ENCODE measurements at regions not wholly inside any gene's neighbourhood (a gene's known extent, or its start where the extent isn't known, plus 50 kb on each side); places are given as distances from the start of the nearest gene placed in this dataset.

GRCh38 chr3:135758961-135759360 lies 206.6 kb upstream of the PPP2R3A start:
- no peak for ATAC-seq (ENCODE audit: low FRiP score in 2 of 2)
- 92 to 94% methylated on average over 1 of the region's 1 CpG for WGBS, 2 donors
- Histone ChIP-seq H3K4me3 (no peak overlapping the region), H3K36me3 (no peaks in the 10 kb centered on the region), H3K4me1 (no peaks in the 10 kb centered on the region), H3K27me3 (no peaks in the 10 kb centered on the region), H3K27ac (no peak overlapping the region), H3K9me3 (no peaks in the 10 kb centered on the region)
- no peak for DNase-seq
- no peak for TF ChIP-seq POLR2A (IDR thresholded peaks at IDR 0.05)
- TF ChIP-seq, protein P1, sequence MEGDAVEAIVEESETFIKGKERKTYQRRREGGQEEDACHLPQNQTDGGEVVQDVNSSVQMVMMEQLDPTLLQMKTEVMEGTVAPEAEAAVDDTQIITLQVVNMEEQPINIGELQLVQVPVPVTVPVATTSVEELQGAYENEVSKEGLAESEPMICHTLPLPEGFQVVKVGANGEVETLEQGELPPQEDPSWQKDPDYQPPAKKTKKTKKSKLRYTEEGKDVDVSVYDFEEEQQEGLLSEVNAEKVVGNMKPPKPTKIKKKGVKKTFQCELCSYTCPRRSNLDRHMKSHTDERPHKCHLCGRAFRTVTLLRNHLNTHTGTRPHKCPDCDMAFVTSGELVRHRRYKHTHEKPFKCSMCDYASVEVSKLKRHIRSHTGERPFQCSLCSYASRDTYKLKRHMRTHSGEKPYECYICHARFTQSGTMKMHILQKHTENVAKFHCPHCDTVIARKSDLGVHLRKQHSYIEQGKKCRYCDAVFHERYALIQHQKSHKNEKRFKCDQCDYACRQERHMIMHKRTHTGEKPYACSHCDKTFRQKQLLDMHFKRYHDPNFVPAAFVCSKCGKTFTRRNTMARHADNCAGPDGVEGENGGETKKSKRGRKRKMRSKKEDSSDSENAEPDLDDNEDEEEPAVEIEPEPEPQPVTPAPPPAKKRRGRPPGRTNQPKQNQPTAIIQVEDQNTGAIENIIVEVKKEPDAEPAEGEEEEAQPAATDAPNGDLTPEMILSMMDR (IDR thresholded peaks at IDR 0.05) = no peak
- no peak for TF ChIP-seq EP300 (IDR thresholded peaks at IDR 0.05)
- no peak for TF ChIP-seq POLR2AphosphoS5 (IDR thresholded peaks at IDR 0.05)

- ATAC-seq (ENCODE audit: low FRiP score in 2 of 2) (no peak), DNase-seq (no peak)
- Histone ChIP-seq H3K27me3 (no peaks in the 10 kb centered on the region), H3K4me1 (no peaks in the 10 kb centered on the region), H3K4me3 (no peak overlapping the region), H3K9me3 (no peaks in the 10 kb centered on the region), H3K36me3 (no peaks in the 10 kb centered on the region), H3K27ac (no peak overlapping the region)
- TF ChIP-seq EP300 (IDR thresholded peaks at IDR 0.05) (no peak), POLR2A (IDR thresholded peaks at IDR 0.05) (no peak), POLR2AphosphoS5 (IDR thresholded peaks at IDR 0.05) (no peak)
- TF ChIP-seq, protein P1 (IDR thresholded peaks at IDR 0.05) = no peak
- 83 to 93% methylated on average over 1 to 3 of the region's 3 CpGs for WGBS, 2 donors
Observed at GRCh38 chr3:135759651-135760050, 205.9 kb upstream of the PPP2R3A start.

DNA sequence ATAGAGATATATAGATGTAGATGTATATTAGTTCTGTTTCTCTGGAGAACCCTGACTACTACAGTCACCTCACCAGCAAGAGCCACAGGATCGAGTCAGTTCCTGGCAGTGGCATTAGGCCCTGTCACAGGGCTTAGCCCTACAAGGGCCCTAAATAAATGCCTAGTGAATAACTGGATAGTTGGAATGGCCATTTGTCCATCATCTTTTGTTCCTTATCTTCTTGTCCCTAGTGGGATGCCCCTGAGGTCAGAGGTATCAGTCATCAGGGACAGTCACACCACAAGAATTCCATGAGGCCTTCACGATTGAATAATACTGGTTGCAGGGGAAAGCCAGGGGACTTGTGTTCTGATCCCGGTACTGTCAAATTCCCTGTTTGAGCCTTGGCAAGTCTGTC lies 204.9 kb upstream of the PPP2R3A start:
- 65 to 83% methylated on average over 3 of the region's 3 CpGs for WGBS, 2 donors
- no peak overlapping the region for H3K4me3 ChIP-seq
- no peak for DNase-seq

GRCh38 chr3:135762188-135762856 lies 203.2 kb upstream of the PPP2R3A start:
- Histone ChIP-seq H3K27me3 (no peaks in the 10 kb centered on the region), H3K4me3 (no peak overlapping the region)

More for the DNA sequence above, 204.9 kb upstream of the PPP2R3A start:
- TF ChIP-seq EP300 (IDR thresholded peaks at IDR 0.05) (no peak), POLR2A (IDR thresholded peaks at IDR 0.05) (no peak)
- Histone ChIP-seq H3K36me3 (no peaks in the 10 kb centered on the region), H3K4me1 (no peaks in the 10 kb centered on the region), H3K9me3 (no peaks in the 10 kb centered on the region), H3K27me3 (no peaks in the 10 kb centered on the region), H3K27ac (no peak overlapping the region)
- no peak for ATAC-seq (ENCODE audit: low FRiP score in 2 of 2)

DNA sequence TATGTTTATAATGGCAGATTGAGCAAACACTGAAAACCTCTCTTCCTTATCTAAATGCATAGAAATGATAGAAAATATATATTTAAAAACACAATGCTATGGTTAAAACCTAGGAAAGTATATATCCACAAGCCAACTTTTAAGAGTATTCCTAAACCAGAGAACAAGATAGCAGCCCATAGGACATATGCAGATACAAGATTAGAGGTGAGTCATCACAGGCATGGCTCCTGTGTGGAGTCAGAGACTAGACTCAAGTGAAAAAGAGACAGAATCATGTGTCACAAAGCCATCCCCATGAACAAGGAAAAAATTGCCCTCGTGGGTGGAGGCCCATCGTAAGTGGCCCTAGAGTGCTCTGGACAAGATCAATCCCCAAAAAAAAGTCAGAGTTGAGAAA lies 199.4 kb upstream of the PPP2R3A start:
- Histone ChIP-seq H3K4me1 (no peaks in the 10 kb centered on the region), H3K4me3 (no peak overlapping the region), H3K27ac (no peak overlapping the region), H3K9me3 (no peaks in the 10 kb centered on the region), H3K36me3 (no peaks in the 10 kb centered on the region), H3K27me3 (no peaks in the 10 kb centered on the region)
- TF ChIP-seq POLR2A (IDR thresholded peaks at IDR 0.05) (no peak), EP300 (IDR thresholded peaks at IDR 0.05) (no peak), POLR2AphosphoS5 (IDR thresholded peaks at IDR 0.05) (no peak)
- TF ChIP-seq, protein P1 (IDR thresholded peaks at IDR 0.05) = no peak
- ATAC-seq (ENCODE audit: low FRiP score in 2 of 2) (no peak), DNase-seq (no peak)
- 77 to 89% methylated on average over 2 of the region's 2 CpGs for WGBS, 2 donors

More at GRCh38 chr3:135762188-135762856, 203.2 kb upstream of the PPP2R3A start:
- DNase-seq (no peak), ATAC-seq (ENCODE audit: low FRiP score in 2 of 2) (no peak)
- H3K36me3 ChIP-seq = no peaks in the 10 kb centered on the region
- TF ChIP-seq, protein P1 (IDR thresholded peaks at IDR 0.05) = no peak
- TF ChIP-seq POLR2AphosphoS5 (IDR thresholded peaks at IDR 0.05) = no peak
- no peak for TF ChIP-seq EP300 (IDR thresholded peaks at IDR 0.05)
- H3K4me1 ChIP-seq = no peaks in the 10 kb centered on the region
- 43% methylated on average over 4 of the region's 4 CpGs for WGBS, 2 donors
- H3K27ac ChIP-seq = no peak overlapping the region
- no peaks in the 10 kb centered on the region for H3K9me3 ChIP-seq
